ENCODE measurements at regions not wholly inside any gene's neighbourhood (a gene's known extent, or its start where the extent isn't known, plus 50 kb on each side); places are given as distances from the start of the nearest gene placed in this dataset.

DNA sequence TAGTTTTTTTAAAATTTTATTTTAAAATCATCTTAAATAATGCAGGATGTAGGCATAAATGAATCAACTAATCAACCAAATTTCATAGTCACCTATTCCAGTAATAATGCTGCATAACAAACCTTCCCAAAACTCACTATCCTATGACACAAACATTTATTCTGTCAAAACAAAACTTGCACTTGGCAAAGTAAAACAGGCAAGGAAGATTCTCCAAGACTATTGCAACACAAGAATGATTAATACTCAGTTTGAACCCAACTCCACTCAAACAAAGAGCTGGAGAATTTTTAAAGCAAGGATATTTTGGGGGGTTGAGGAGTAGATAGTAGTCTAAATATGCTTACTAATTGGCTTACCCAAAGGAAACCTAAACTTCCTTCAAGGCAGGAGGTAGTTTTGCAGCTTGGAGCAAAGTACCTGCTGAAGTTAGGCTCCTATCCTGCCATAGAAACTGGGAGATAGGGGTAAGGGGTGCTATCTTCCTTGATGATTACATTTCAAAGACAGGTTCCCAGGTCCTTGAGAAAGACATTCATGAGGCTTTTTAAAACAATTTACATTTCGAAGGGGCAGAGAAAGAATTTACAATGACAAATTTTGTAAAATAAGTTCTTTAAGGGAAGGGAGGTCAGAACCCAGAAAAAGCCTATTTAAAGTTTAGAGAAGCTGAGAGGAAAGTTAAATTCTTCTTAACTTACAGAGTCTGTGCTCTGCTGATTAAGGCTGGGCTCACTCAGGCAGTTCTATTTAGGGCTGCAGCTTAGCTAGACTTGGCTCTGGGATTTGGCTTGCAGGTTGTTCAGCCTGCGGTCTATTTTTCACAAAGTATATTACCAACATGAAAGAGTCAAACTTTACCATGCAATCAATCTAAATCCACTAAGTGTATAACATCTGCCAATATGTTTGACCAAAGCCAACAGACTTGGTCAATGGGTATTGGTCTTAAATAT lies 549.0 kb downstream of the KCTD12 start:
- TF ChIP-seq EZH2 (IDR thresholded peaks at IDR 0.05) (no peak), FOXP2 (optimal IDR thresholded peaks at IDR 0.05; ENCODE audit: control extremely low read depth, extremely low read length, insufficient read depth) (no peak)
